ENCODE measurements at regions not wholly inside any gene's neighbourhood (a gene's known extent, or its start where the extent isn't known, plus 50 kb on each side); places are given as distances from the start of the nearest gene placed in this dataset.
"Not testable (repeated sequence)": the region's sequence is repeated elsewhere in the genome, so short reads cannot be mapped to it uniquely, and the experiment has no call there.

DNA sequence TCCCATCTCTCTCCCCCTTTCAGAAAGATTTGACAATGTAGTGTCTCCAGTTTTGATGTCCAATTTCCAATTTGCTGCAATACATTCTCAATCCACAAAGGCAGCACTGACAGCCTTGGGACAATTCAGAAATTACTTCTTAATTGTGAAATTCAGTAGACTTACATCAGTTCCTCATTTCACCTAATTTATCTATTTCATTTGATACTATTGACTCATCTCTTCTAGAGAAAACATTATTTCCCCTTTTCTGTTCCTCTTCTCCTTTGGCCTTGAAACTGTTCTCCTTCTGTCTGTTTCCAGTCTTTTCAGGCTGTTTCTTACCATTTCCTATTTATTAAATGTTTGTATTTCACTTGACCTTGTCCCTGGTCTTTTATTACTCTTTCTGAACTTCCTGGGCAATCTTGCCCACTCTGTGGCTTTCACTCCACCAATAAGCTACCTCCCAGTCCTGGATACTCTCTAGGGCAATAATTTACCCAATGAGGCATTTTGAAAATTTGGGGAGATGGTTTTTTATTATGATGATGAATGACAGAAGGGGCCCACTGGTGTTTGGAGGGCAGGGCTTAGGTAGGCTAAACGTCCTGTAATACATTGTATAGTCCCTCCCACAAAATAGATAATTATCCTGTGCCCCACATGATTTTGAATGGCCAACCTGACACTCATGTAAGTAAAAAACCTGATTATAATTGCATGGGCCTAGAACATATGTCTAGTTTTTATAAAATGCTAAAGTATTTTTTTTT is 498.0 kb upstream of the BOD1L1 start:
- no peak for DNase-seq

DNA sequence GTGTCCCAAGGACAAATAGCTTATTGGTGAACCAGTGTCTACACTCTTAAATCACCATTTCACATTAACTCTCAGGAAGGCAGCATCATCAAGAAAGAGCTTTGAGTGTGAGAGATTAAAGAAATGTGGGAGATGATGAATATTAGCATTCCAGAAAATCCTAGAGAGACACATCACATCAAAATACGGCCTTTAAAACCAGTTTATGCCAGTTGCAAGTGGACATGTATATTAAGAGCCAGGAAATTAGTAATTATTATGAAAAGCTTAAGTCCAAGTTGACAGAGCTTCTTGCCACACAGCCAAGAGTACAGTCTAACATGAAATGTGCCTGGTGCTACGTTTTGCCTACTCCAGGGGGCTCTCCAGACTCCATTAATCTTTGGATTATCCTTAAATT is 503.0 kb upstream of the BOD1L1 start:
- DNase-seq: no peak

GRCh38 chr4:14131335-14131734 is 503.8 kb upstream of the BOD1L1 start:
- DNase-seq: no peak

DNA sequence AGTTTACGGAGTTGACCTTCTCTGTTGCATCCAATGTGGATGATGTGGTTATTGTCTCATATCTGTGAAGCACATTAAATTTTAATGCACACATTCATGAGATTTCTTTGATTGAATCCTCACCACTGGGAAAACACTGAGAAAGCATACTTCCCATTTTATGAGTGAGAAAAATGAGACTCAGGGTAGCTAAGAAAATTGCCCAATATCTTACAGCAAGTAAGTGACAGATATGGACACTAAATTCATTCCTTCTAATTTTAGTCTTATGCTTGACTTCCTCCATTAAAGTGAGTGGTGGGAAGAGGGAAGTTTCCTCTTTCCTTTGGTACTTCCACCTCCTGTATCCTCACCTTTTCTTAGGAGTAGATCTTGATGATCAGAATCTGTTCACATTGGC is 504.8 kb upstream of the BOD1L1 start:
- no peak for DNase-seq

DNA sequence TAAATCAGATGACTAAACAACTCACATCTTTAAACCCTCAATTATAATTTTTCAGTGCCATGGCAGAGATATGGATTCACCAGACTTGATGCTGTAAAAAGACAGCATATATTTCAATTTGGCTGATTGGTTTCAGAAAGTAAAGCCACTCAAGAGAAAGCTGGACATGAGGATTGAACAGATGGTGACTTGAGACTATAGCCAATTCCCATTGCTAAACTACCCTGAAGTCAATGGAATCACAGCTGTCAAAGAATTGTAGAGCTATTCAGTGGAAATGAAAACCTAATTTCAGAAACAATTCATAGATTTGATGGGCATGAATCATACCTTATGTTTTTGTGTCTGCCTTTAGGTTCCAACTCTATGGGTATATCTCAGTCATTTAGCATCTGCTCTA is 510.6 kb upstream of the BOD1L1 start:
- DNase-seq: no peak

DNA sequence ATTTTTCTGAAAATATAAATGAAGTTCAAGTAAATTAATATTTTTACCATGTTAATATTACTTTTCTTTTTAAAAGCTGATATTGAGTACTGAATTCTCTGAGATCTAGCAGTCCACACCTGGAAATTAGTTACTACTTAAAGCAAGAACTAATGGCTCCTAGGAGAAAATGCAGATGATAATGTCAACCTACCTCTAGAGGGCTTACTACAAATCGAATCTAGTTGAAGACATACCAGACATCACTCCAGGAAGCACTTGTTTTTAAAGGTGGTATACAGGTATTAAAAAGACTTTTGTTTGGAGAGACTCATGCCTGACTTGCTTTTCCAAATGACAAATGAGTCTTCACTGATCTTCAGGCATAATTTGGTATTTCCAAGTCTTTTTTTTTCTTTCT is 516.4 kb upstream of the BOD1L1 start:
- no peak for DNase-seq

- DNase-seq: no peak
Measured at GRCh38 chr4:14149176-14150053, 521.9 kb upstream of the BOD1L1 start.

GRCh38 chr4:14151101-14151500 is 523.6 kb upstream of the BOD1L1 start:
- DNase-seq: no peak

DNA sequence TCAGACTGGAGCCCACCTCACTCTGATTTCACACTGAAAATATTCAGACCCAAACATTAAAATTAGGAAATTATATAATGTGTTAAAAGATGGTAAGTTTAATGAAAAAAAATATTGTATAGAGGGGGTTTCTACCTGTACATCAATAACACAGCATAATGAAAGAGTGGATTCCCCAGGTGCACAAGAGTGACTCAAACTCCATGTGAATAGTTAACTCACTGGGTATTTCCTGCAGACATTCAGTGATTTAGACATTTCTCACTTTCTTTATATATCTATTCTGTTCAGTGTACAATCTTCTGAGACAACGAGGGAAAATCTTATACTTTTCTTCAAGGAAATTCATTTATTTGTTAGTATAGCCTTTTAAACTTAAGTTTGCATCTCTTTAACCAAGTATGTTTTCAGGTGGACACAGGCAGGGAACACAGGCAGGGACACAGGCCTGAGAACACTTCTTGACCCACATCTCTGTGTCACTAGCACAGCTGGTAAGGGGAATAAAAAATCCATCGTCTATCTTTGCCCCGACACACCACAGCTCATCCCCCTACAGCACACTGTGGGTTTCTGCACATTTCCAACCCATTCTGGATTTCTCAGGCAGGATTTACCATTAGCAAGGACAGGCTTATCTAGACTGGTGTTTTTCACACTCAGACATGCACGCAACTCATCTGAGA is 525.5 kb upstream of the BOD1L1 start:
- DNase-seq: no peak

- no peak for DNase-seq
Measured at GRCh38 chr4:14155803-14156202, 528.3 kb upstream of the BOD1L1 start.

GRCh38 chr4:14157262-14157661 is 529.7 kb upstream of the BOD1L1 start:
- DNase-seq: no peak

- no peak for DNase-seq
Measured at GRCh38 chr4:14165222-14165920, 537.8 kb upstream of the BOD1L1 start.

DNA sequence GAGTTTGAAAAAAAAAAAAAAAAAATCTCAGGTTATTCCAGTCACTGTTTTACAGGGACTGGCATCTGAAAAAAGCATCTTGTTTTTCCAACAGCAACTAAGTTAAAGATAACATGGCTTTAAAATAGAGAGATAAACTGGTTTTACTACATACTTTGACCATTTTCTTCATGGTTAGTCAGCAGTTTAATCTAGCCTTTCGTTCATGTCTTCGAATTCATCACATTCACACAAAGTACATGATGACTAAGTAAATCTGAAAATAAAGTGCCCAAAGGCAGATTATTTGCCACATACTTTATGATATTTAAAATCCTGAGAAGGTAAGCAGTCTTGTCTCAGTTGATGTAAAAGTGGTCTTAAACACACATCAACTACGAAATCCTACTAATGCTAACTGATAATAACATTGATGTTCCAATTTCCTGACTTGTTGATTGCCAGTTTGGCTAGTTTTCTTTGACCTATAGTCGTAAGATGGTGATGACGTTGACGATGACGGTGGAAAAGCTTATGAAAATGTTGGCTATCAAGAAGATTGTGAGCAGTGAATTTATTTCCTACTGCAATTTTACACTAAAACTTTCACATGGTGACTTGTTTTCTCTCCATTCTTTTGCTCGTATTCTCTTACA is 540.5 kb upstream of the BOD1L1 start:
- no peak for DNase-seq

DNA sequence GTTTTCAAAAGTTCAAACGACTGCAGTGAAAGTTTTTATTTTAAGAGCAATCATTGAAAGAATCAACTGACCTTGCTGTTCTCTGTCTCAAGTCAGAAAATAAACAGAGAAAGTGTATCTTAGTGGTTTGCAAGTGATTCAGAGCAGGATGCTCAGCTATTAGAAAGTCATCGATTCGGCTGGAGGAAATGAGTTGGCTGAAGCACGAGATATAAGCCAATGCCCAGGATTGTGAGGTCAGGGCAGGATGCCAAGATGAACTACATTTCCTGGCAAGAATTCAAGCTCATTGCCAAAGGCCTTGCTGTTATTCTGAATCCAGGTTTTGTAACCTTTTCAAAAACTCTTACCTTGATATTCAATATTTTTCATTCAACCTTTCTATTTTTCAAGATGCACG is 541.4 kb upstream of the BOD1L1 start:
- no peak for DNase-seq

DNA sequence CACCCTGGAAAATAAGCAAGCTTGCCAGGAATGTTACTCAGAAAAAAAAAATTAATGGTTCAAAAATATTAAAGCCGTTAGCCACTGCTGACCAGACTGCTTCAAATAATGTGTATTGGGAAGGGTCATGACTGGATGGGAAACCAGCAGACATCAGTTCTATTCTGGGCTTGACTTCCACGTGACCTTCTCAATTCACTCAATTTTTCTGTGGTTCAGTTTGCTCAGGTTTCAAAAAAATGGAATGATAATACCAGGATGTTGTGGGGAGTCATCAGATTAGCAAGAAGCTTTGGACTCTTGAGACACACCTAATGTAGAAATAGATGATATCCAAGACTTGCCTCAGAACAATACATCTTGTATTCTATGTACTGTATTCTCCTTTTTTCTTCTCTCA is 541.9 kb upstream of the BOD1L1 start:
- DNase-seq: no peak

DNA sequence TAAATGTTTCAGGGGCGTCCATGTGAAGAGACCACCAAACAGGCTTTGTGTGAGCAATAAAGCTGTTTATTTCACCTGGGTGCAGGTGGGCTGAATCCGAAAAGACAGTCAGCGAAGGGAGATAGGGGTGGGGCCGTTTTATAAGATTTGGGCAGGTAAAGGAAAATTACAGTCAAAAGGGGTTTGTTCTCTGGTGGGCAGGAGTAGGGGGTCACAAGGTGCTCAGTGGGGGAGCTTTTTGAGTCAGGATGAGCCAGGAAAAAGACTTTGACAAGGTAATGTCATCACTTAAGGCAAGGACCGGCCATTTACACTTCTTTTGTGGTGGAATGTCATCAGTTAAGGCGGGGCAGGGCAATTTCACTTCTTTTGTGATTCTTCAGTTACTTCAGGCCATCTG is 542.4 kb upstream of the BOD1L1 start:
- not testable (repeated sequence) for DNase-seq

- no peak for DNase-seq
Measured at GRCh38 chr4:14176613-14177012, 549.1 kb upstream of the BOD1L1 start.

- DNase-seq: no peak
Measured at GRCh38 chr4:14177987-14178386, 550.5 kb upstream of the BOD1L1 start.

DNA sequence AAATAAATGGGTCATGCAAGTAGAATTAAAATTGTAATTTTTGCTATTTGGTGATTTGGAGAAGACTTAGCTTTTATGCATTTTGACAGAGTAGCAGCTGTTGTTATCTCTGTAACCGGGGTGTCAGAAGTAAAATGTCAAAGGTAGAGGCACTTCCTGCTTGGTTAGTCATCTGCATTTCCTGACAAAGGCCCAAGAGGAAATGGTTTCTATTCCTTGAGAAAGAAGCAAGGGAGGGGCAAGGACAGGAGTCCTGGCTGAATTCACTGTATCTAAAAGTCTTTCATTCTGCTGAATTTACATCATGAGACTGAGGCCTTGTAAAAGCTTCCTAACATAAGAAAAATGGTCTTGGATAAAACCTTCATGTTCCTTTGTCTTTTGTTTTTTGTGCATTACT is 550.9 kb upstream of the BOD1L1 start:
- no peak for DNase-seq

- DNase-seq: no peak
Measured at GRCh38 chr4:14180166-14180565, 552.6 kb upstream of the BOD1L1 start.

- DNase-seq: no peak
Measured at GRCh38 chr4:14180983-14181601, 553.6 kb upstream of the BOD1L1 start.

DNA sequence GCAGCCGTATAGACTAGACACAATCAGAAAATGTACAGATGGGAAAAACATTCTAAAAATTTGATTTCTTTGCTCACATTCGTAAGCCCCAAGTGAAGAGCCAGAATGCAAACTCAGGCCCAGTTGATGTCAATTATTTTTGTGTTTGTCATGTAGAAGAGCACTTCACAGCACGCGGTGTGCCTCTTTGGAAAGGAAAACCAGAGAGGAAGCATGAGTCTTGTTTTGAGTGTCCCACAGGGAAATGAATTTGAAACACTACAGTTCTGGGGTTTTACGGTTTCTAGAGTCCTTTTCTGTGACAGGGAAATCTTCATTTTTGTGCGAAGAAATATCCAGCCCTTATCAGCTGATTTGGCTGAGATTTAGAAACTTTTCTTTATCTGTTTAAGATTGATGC is 554.6 kb upstream of the BOD1L1 start:
- no peak for DNase-seq
